Iris pigment epithelial cell (primary cell): ENCODE measurements at regions not wholly inside any gene's neighbourhood (a gene's known extent, or its start where the extent isn't known, plus 50 kb on each side); places are given as distances from the start of the nearest gene placed in this dataset.

Experiments
- DNase-seq: peaks from one replicate; pipeline ENCODE4 v3.0.0-alpha.2; 2011; ENCODE audit warnings: low read depth

GRCh38 chr5:40037713-40038112 lies 612.9 kb upstream of the DAB2 start:
- no peak for DNase-seq

- DNase-seq: no peak
Measured at GRCh38 chr5:40034441-40034840, 609.7 kb upstream of the DAB2 start.

GRCh38 chr5:40033411-40033810 lies 608.6 kb upstream of the DAB2 start:
- DNase-seq: no peak

DNA sequence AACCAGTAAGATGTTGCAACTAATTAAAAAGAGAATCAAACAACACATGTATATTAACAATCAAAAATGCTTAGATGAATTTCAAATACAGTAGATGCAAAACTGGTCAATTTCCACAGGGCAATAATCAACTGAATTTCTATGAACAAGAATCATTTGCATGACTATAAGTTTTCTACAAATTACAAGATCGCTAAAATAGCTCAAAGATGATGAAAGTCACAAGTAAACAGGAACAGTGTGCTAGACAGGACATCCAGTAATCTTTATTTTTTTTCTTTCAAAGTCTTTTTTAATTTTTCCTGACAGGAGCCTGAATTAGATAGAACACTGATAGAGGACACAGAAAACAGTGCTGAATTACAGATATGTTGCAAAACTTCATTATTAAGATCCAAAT lies 608.2 kb upstream of the DAB2 start:
- no peak for DNase-seq

DNA sequence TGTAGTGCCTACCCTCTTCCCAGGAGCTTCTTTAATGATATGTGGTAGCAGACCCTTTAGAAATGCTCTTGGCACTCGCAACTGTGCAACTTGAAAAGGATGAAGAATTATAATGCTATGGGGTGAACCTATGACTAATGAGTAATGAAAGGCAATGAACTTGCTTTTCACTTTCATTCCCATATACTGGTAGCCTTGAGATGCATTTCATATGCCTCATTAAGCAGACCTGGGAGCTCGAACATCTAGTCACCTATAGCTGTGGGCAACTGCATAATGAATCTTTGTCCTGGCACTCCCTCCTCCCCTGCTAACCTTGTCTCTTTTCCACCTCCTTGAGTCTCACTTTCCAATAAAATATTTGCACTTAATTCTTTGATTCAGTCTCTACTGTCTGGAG lies 605.9 kb upstream of the DAB2 start:
- DNase-seq: peak; percentile 37

GRCh38 chr5:40029711-40030495 lies 605.1 kb upstream of the DAB2 start:
- DNase-seq: no peak

DNA sequence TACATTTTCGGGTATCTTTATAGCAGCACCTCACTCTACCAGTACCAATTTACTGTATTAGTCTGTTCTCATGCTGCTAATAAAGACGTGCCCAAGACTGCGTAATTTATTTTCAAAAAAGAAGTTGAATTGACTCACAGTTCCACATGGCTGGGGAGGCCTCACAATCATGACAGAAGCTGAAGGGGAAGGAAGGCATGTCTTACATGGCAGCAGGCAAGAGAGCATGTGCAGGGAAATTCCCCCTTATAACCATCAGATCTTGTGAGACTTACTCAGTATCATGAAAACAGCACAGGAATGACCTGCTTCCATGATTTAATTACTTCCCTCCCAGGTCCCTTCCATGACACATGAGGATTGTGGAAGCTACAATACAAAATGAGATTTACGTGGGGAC lies 602.6 kb upstream of the DAB2 start:
- DNase-seq: no peak

DNA sequence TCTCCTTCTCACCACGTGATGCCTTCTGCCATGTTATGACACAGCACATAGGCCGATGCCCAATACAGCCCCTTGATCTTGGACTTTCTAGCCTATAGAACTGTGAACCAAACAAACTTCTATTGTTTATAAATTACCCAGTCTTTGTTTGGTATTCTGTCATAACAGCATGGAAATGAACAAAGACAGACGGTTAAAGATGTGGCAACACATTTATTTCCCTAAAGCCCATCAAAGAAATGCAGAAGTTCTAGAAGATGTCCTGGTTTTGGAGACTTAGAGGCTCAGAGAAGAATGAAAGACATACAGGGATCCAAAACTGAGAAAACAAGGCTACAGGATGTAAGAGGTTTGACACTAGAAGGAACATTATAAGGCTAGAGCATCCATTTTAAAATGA lies 600.8 kb upstream of the DAB2 start:
- DNase-seq: no peak

GRCh38 chr5:40022057-40022456 lies 597.3 kb upstream of the DAB2 start:
- DNase-seq: no peak

DNA sequence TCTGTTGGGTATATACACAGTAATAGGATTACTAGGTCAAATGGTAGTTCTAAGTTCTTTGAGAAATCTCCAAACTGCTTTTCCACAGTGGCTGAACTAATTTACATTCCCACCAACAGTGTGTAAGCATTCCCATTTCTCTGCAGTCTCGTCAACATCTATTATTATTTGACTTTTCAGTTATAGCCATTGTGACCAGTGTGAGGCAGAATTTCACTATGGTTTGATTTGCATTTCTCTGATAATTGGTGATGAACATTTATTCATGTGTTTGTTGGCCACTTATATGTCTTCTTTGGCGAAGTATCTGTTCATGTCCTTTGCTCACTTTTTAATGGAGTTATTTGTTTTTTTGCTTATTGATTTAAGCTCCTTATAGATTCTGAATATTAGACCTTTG lies 596.2 kb upstream of the DAB2 start:
- no peak for DNase-seq

DNA sequence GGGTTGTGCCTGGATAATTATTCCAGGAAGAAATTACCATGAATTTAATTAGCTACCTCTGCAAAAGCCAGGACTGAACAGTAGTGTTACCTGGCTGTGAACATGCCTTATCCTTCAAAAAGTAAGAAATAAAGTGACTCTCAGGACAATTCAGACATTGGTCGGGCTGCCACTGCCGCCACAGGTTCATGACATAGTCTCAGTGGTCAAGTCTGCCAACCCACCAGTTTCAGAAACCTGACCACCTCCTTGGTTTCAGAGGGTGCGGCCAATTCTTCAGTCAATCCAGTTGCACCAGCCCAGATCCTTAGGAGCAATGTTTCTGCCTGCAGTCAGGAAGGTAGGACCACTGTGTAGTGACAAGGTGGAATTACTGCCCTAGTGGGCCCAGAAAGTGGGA lies 593.1 kb upstream of the DAB2 start:
- DNase-seq: no peak

DNA sequence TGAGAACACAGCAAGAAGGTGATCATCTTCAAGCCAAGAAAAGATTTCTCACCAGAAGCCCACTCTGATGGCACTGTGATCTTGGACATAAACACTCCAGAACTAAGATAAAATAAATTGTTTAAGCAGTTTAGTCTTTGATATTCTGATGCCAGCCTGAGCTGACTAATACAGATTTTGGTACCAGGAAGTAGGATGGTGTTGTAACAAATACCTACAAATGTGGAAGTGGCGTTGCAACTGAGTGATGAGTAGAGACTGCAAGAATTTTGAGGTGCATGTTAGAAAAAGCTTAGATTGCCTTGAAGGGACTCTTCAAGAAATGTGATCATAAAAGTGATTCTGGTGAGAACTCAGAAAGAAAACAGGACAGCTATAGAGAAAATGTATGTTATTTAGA lies 592.4 kb upstream of the DAB2 start:
- DNase-seq: no peak

GRCh38 chr5:40010436-40010835 lies 585.7 kb upstream of the DAB2 start:
- DNase-seq: no peak

DNA sequence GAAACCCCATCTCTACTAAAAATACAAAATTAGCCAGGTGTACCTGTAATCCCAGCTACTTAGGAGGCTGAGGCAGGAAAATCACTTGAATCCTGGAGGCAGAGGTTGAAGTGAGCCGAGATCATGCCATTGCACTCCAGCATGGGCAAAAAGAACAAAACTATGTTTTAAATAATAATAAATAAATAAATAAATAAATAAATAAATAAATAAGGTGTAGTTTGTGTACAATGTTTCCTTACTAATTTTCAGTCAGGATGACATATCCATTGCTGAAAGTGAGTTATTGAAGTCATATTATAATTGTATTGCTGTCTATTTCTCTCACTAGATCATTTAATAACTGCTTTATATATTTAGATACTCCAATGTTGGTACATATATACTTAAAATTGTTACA lies 581.5 kb upstream of the DAB2 start:
- DNase-seq: no peak

- no peak for DNase-seq
Measured at GRCh38 chr5:40001796-40002195, 577.0 kb upstream of the DAB2 start.

GRCh38 chr5:39998518-39998917 lies 573.7 kb upstream of the DAB2 start:
- no peak for DNase-seq

- DNase-seq: no peak
Measured at GRCh38 chr5:39995990-39996389, 571.2 kb upstream of the DAB2 start.

- peak; percentile 18 for DNase-seq
Measured at GRCh38 chr5:39992617-39993202, 567.9 kb upstream of the DAB2 start.

GRCh38 chr5:39986614-39987013 lies 561.8 kb upstream of the DAB2 start:
- DNase-seq: no peak

GRCh38 chr5:39980056-39980455 lies 555.3 kb upstream of the DAB2 start:
- peak; percentile 27 for DNase-seq

DNA sequence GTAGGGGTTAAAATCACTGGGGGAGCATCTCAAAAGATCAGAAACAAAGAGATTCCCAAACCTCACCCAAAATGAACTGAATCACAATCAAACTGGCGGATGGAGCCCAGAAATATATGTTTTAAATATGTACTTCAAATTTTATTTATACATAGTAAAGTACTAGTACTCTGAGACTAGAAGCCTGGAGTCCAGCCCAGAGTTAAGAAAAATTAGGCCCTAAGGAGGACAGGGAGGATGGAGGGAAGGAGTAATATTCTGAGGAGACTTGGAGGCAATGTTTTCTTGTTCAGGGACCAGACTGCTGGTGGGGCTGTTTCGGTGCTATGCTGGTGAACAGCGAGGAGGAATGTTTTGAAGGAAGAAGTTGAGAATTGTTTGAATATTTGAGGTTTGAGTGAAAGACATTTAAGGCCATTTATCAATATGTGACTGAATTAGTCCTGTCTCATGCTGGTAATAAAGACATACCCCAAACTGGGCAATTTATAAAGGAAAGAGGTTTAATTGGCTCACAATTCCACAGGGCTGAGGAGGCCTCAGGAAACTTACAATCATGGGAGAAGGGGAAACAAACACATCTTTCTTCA lies 552.4 kb upstream of the DAB2 start:
- DNase-seq: peak; percentile 51

GRCh38 chr5:39970117-39970798 lies 545.5 kb upstream of the DAB2 start:
- no peak for DNase-seq

DNA sequence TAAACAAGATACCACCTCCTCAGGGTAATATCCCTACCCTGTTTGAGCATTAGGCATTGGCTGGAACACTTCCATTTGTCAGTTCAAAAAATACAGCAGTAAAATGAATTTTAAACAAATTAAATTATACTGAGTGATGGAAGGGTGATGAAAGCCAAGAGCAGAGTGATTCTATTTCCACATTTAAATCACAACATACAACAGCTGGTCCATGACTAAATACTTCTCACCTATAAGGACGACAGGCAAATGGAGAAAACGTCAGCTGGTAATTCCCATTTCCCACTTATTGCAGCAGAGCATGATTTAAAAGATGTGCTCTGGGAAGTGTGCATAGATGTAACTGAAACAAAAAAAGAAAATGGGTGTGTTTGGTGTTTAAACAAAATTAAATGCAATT lies 543.6 kb upstream of the DAB2 start:
- DNase-seq: no peak
